Fibroblast of lung (primary cell): ENCODE measurements at regions not wholly inside any gene's neighbourhood (a gene's known extent, or its start where the extent isn't known, plus 50 kb on each side); places are given as distances from the start of the nearest gene placed in this dataset.

ENCODE experiments used
- EZH2 ChIP-seq: IDR thresholded peaks from 2 replicates; pipeline ENCODE4 v1.5.1; 2012; ENCODE audit warnings: low read length, control low read depth, mild to moderate bottlenecking; ENCODE audit errors: missing control alignments
- TF ChIP-seq, protein P1 (sequence below), 2 donors: IDR thresholded peaks in 1 of 2; conservative IDR thresholded peaks in 1 of 2; 1 replicate in 1 of 2; 2 replicates in 1 of 2; pipeline ENCODE4 v1.5.1; 2011 to 2012; ENCODE audit warnings: low read length in 2 of 2, control low read depth in 1 of 2, inconsistent platforms in 1 of 2, low read depth in 1 of 2, mild to moderate bottlenecking in 1 of 2

DNA sequence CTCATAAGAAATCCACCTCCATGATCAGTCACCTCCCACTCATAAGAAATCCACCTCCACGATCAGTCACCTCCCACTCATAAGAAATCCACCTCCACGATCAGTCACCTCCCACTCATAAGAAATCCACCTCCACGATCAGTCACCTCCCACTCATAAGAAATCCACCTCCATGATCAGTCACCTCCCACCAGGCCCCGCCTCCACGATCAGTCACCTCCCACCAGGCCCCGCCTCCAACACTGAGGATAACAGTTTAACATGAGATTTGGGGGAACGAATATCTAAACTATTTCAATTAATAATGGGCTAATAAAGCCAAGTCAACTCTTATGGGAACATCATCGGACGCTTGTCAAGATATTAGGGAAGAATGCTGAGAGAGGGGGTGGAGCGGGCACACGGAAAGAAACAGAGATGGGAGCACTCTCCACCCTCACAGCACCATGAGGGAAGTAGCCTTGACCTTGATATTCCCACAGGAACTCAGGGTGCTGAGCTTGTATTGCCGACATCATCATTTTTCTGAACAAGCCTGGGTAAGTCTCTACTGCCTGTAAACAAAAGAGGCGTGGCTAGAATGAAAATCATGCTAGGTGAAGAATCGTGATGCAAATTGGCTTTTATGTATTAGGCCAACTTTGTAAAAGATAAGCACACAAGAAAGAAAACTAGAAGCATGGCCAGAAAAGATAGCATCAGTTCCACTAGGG lies 303.5 kb upstream of the KLF6 start:
- no peak for TF ChIP-seq EZH2
- TF ChIP-seq, protein P1, sequence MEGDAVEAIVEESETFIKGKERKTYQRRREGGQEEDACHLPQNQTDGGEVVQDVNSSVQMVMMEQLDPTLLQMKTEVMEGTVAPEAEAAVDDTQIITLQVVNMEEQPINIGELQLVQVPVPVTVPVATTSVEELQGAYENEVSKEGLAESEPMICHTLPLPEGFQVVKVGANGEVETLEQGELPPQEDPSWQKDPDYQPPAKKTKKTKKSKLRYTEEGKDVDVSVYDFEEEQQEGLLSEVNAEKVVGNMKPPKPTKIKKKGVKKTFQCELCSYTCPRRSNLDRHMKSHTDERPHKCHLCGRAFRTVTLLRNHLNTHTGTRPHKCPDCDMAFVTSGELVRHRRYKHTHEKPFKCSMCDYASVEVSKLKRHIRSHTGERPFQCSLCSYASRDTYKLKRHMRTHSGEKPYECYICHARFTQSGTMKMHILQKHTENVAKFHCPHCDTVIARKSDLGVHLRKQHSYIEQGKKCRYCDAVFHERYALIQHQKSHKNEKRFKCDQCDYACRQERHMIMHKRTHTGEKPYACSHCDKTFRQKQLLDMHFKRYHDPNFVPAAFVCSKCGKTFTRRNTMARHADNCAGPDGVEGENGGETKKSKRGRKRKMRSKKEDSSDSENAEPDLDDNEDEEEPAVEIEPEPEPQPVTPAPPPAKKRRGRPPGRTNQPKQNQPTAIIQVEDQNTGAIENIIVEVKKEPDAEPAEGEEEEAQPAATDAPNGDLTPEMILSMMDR (conservative IDR thresholded peaks at IDR 0.05 in 1 of 2, IDR thresholded peaks at IDR 0.05 in 1 of 2; ENCODE audit: low read depth in 1 of 2, low read length in 2 of 2) = no peak
